Neural progenitor cell (in vitro differentiated cells): ENCODE measurements at regions not wholly inside any gene's neighbourhood (a gene's known extent, or its start where the extent isn't known, plus 50 kb on each side); places are given as distances from the start of the nearest gene placed in this dataset.
A peak's percentile ranks its signal among the peaks of the same experiment; 100 is the strongest.

Experiments used
- DNase-seq: peaks from one replicate; pipeline ENCODE4 v3.0.0-alpha.2; 2016; ENCODE audit warnings: low spot score
- H2AFZ ChIP-seq: fragments of 200-600 bp; sonication (generic); replicated peaks from 2 replicates; pipeline ENCODE4 v1.6.1; 2016; ENCODE audit warnings: antibody characterized with exemption
- H3F3A ChIP-seq: fragments of 200-600 bp; sonication (generic); 2 replicates; pipeline ENCODE4 v1.6.1; 2016; ENCODE audit warnings: antibody characterized with exemption, low read depth
- H3K27ac ChIP-seq: fragments of 200-600 bp; sonication (generic); 2 replicates; pipeline ENCODE4 v1.5.1; 2016; ENCODE audit warnings: mild to moderate bottlenecking
- H3K27me3 ChIP-seq: fragments of 200-600 bp; sonication (generic); 2 replicates; pipeline ENCODE4 v1.6.1; 2016; ENCODE audit warnings: mild to moderate bottlenecking, moderate library complexity
- H3K36me3 ChIP-seq: fragments of 200-600 bp; sonication (generic); 2 replicates; pipeline ENCODE4 v1.5.1; 2016
- H3K4me1 ChIP-seq: fragments of 200-600 bp; sonication (generic); 2 replicates; pipeline ENCODE4 v1.6.1; 2016; ENCODE audit warnings: mixed run types
- H3K4me2 ChIP-seq: fragments of 200-600 bp; sonication (generic); 2 replicates; pipeline ENCODE4 v1.6.1; 2016
- H3K4me3 ChIP-seq: fragments of 200-600 bp; sonication (generic); 2 replicates; pipeline ENCODE4 v1.5.1; 2016
- H3K79me2 ChIP-seq: fragments of 200-600 bp; sonication (generic); 2 replicates; pipeline ENCODE4 v1.6.1; 2016; ENCODE audit warnings: low read depth
- H3K9ac ChIP-seq: fragments of 200-600 bp; sonication (generic); 2 replicates; pipeline ENCODE4 v1.6.1; 2016
- H3K9me3 ChIP-seq: fragments of 200-600 bp; sonication (generic); 2 replicates; pipeline ENCODE4 v1.5.1; 2016; ENCODE audit warnings: low read depth
- H4K20me1 ChIP-seq: fragments of 200-600 bp; sonication (generic); 2 replicates; pipeline ENCODE4 v1.6.1; 2016; ENCODE audit warnings: low read depth
- H3K27ac Mint-ChIP-seq: 3 replicates; pipeline ENCODE4 v1.8.0; 2021; ENCODE audit warnings: mixed read lengths
- H3K27me3 Mint-ChIP-seq: 2 replicates; pipeline ENCODE4 v1.8.0; 2022; ENCODE audit warnings: low read depth, mild to moderate bottlenecking, inconsistent platforms, moderate library complexity, mixed read lengths; ENCODE audit not compliant: insufficient read depth
- H3K36me3 Mint-ChIP-seq: 3 replicates; pipeline ENCODE4 v1.8.0; 2021; ENCODE audit warnings: mixed read lengths
- H3K4me1 Mint-ChIP-seq: 3 replicates; pipeline ENCODE4 v1.8.0; 2021; ENCODE audit warnings: mixed read lengths
- H3K4me3 Mint-ChIP-seq: 3 replicates; pipeline ENCODE4 v1.8.0; 2021; ENCODE audit warnings: mild to moderate bottlenecking, moderate library complexity, mixed read lengths
- H3K9me3 Mint-ChIP-seq: 3 replicates; pipeline ENCODE4 v1.8.0; 2020; ENCODE audit warnings: mixed read lengths
- CTCF ChIP-seq: fragments of 200-600 bp; sonication (generic); IDR thresholded peaks from 2 replicates; pipeline ENCODE4 v1.5.1; 2017; ENCODE audit warnings: antibody characterized with exemption, mild to moderate bottlenecking
- EZH2 ChIP-seq: fragments of 200-600 bp; sonication (generic); IDR thresholded peaks from 2 replicates; pipeline ENCODE4 v1.6.1; 2017; ENCODE audit warnings: antibody characterized with exemption, mild to moderate bottlenecking, moderate library complexity
- EZH2phosphoT487 ChIP-seq: fragments of 200-600 bp; sonication (generic); IDR thresholded peaks from 2 replicates; pipeline ENCODE4 v1.6.1; 2017; ENCODE audit warnings: antibody characterized with exemption

DNA sequence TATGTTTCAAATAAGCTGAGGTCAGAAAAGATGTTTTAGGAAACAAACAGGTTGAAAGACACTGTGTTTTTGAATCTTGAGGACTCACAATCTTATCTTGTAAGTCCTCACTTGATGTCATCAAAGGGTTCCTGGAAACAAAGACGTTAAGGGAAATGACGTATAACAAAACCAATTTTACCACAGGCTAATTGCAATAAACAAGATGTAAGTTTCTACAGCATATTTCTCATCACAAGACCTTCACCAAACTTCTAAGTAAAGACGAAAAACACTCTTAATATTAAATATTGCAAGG, 433.5 kb upstream of the FAT3 start:
- H3K9me3 ChIP-seq = no peaks in the 10 kb centered on the region
- no peak overlapping the region for H3K9ac ChIP-seq
- DNase-seq = no peak
- H3K4me2 ChIP-seq = no peak overlapping the region
- no peaks in the 10 kb centered on the region for H3K36me3 ChIP-seq
- TF ChIP-seq EZH2phosphoT487 (no peak), EZH2 (no peak), CTCF (no peak)
- no peaks in the 10 kb centered on the region for H3K79me2 ChIP-seq
- no peaks in the 10 kb centered on the region for H3F3A ChIP-seq
- Mint-ChIP-seq H3K27ac (peak overlapping the region; percentile 97), H3K27me3 (no peaks in the 10 kb centered on the region), H3K4me1 (peaks cover 11% of the 10 kb centered on the region), H3K36me3 (no peaks in the 10 kb centered on the region), H3K4me3 (no peak overlapping the region), H3K9me3 (no peaks in the 10 kb centered on the region)
- no peak overlapping the region for H3K27ac ChIP-seq
- H3K4me3 ChIP-seq = no peak overlapping the region
- H4K20me1 ChIP-seq = no peaks in the 10 kb centered on the region
- no peaks in the 10 kb centered on the region for H3K27me3 ChIP-seq
- peak overlapping the region; percentile 84 for H2AFZ ChIP-seq
- H3K4me1 ChIP-seq = peaks cover 12% of the 10 kb centered on the region

DNA sequence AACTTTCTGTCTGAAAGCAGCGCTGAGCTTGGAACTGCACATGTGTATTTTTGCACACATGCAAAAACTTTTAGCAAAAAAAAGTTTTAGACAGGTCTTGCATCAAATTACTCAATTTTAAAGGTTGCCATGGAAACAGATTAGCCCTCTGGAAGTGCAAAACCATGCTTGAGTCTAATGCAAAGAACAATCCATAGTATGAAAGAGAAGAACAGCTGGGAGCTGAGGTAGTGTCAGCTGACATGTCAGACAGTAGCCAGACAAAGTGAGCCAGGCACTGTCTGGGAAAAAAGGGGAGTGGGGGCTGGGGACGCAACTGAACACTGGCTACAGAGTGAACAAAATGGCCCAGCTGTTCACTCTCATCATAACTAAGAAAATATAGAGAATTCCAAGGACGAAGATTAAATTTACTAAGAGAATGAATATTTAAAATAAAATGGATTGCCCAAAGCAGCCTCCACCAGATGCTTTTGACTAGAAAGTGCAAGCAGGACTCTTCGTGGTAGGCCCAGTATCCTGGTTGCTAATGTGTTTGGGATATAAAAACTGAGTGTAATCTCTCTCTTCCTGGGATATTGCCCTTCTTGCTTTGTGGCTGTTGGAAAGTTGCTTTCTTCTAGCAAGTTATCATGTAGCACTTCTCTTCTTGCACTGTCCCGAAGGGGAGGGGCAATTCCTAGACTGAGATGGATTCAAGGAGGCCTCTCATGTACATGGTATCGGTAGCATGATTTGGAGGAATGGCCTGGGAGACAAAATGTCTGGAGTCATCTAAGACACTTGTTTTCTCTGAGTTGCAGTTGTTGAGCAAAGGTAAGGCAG, 434.1 kb upstream of the FAT3 start:
- no peak overlapping the region for H3K4me3 Mint-ChIP-seq
- Histone ChIP-seq H3K9me3 (no peaks in the 10 kb centered on the region), H3F3A (no peaks in the 10 kb centered on the region), H3K27me3 (no peaks in the 10 kb centered on the region), H3K4me2 (peak overlapping the region; percentile 14), H4K20me1 (no peaks in the 10 kb centered on the region), H3K27ac (no peak overlapping the region), H3K4me1 (peaks cover 12% of the 10 kb centered on the region), H3K36me3 (no peaks in the 10 kb centered on the region), H2AFZ (peak overlapping the region; percentile 84), H3K9ac (no peak overlapping the region), H3K79me2 (no peaks in the 10 kb centered on the region), H3K4me3 (no peak overlapping the region)
- no peaks in the 10 kb centered on the region for H3K27me3 Mint-ChIP-seq
- DNase-seq = peak; percentile 10
- peaks cover 11% of the 10 kb centered on the region for H3K4me1 Mint-ChIP-seq
- H3K9me3 Mint-ChIP-seq = no peaks in the 10 kb centered on the region
- TF ChIP-seq EZH2phosphoT487 = no peak
- TF ChIP-seq EZH2 = no peak
- TF ChIP-seq CTCF = no peak
- H3K27ac Mint-ChIP-seq = peak overlapping the region; percentile 97
- no peaks in the 10 kb centered on the region for H3K36me3 Mint-ChIP-seq

GRCh38 chr11:91788764-91789163, 435.9 kb upstream of the FAT3 start:
- H3K4me3 Mint-ChIP-seq = no peak overlapping the region

More at GRCh38 chr11:91788764-91789163, 435.9 kb upstream of the FAT3 start:
- Mint-ChIP-seq H3K4me1 (peaks cover 11% of the 10 kb centered on the region), H3K27ac (peak overlapping the region; percentile 39), H3K36me3 (peaks cover 1% of the 10 kb centered on the region), H3K9me3 (peaks cover 6% of the 10 kb centered on the region), H3K27me3 (no peaks in the 10 kb centered on the region)
- H3K4me1 ChIP-seq = peaks cover 12% of the 10 kb centered on the region
- no peaks in the 10 kb centered on the region for H3K79me2 ChIP-seq
- H3F3A ChIP-seq = no peaks in the 10 kb centered on the region
- TF ChIP-seq EZH2phosphoT487 (no peak), CTCF (no peak), EZH2 (no peak)
- H3K36me3 ChIP-seq = no peaks in the 10 kb centered on the region
- no peak overlapping the region for H3K4me3 ChIP-seq
- no peaks in the 10 kb centered on the region for H3K27me3 ChIP-seq
- no peak overlapping the region for H2AFZ ChIP-seq
- no peak overlapping the region for H3K27ac ChIP-seq
- H4K20me1 ChIP-seq = no peaks in the 10 kb centered on the region
- no peak for DNase-seq
- H3K9me3 ChIP-seq = no peaks in the 10 kb centered on the region
- no peak overlapping the region for H3K9ac ChIP-seq
- H3K4me2 ChIP-seq = no peak overlapping the region
